Endodermal cell (in vitro differentiated cells): ENCODE measurements at regions not wholly inside any gene's neighbourhood (a gene's known extent, or its start where the extent isn't known, plus 50 kb on each side); places are given as distances from the start of the nearest gene placed in this dataset.

Experiments
- DNase-seq: peaks from one replicate; pipeline ENCODE4 v3.0.0-alpha.2; 2017
- H3K27ac ChIP-seq: 2 replicates; pipeline ENCODE4 v1.5.1; 2013; ENCODE audit warnings: mild to moderate bottlenecking, low read depth, low read length, moderate library complexity
- H3K27me3 ChIP-seq: 2 replicates; pipeline ENCODE4 v1.6.1; 2013; ENCODE audit warnings: mild to moderate bottlenecking, low read length, moderate library complexity; ENCODE audit not compliant: insufficient read depth, control insufficient read depth, poor library complexity, severe bottlenecking
- H3K36me3 ChIP-seq: 2 replicates; pipeline ENCODE4 v1.7.0; 2013; ENCODE audit warnings: mild to moderate bottlenecking, low read length, moderate library complexity; ENCODE audit not compliant: control insufficient read depth, insufficient read depth
- H3K4me1 ChIP-seq: one replicate; pipeline ENCODE4 v1.7.0; 2013; ENCODE audit warnings: low read length; ENCODE audit not compliant: control insufficient read depth, insufficient read depth
- H3K4me3 ChIP-seq: 2 replicates; pipeline ENCODE4 v1.5.1; 2013; ENCODE audit warnings: mild to moderate bottlenecking, low read length, moderate library complexity
- H3K9ac ChIP-seq: 2 replicates; pipeline ENCODE4 v1.6.1; 2013; ENCODE audit warnings: mild to moderate bottlenecking, low read length, moderate library complexity; ENCODE audit not compliant: poor library complexity, severe bottlenecking; ENCODE audit errors: extremely low read depth
- H3K9me3 ChIP-seq: 2 replicates; pipeline ENCODE4 v1.6.1; 2013; ENCODE audit warnings: mild to moderate bottlenecking, low read length, moderate library complexity; ENCODE audit not compliant: control insufficient read depth
- H3K27ac Mint-ChIP-seq: 2 replicates; pipeline ENCODE4 v1.8.0; 2020; ENCODE audit warnings: mixed read lengths
- H3K27me3 Mint-ChIP-seq: 2 replicates; pipeline ENCODE4 v1.8.0; 2021; ENCODE audit warnings: mild to moderate bottlenecking, mixed read lengths; ENCODE audit not compliant: insufficient read depth
- H3K36me3 Mint-ChIP-seq: 2 replicates; pipeline ENCODE4 v1.8.0; 2020; ENCODE audit warnings: low read depth, mixed read lengths
- H3K4me1 Mint-ChIP-seq: 2 replicates; pipeline ENCODE4 v1.8.0; 2020; ENCODE audit warnings: mixed read lengths
- H3K4me3 Mint-ChIP-seq: 2 replicates; pipeline ENCODE4 v1.8.0; 2020; ENCODE audit warnings: mild to moderate bottlenecking, moderate library complexity, mixed read lengths
- H3K9me3 Mint-ChIP-seq: 2 replicates; pipeline ENCODE4 v1.8.0; 2020; ENCODE audit warnings: mild to moderate bottlenecking, mixed read lengths
- WGBS, 2 experiments: methylation state at CpG; one replicate each; pipeline versions ENCODE4 v1.1.5 to v1.1.7; 2013; ENCODE audit warnings: missing lambda C conversion rate in 2 of 2, mixed read lengths in 1 of 2; ENCODE audit not compliant: insufficient coverage in 1 of 2, insufficient read length in 1 of 2; 5-methylcytosine and 5-hydroxymethylcytosine counted together
- TF ChIP-seq, protein P1 (sequence below): fragments of 200-600 bp; sonication (generic); conservative IDR thresholded peaks from 2 replicates; pipeline ENCODE4 v1.5.0; 2021; ENCODE audit warnings: antibody characterized with exemption, mild to moderate bottlenecking

DNA sequence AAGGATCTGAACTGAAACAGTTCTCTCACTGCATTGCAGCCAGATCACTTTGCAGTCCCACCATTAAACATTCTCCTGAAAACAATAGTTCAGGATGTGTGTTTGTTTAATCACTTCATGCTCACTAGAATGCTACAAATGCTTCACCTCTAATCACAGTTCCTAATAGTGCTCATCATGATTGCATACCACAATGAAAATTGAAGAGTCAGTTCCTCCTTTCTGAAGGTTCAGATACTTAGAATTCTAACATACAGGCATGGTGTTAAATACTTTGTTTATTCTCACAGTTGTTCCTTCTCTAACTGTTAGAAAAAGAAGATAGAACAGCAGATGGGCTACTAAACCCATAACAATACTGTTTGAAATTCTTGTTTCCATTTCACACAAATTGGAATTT, 622.3 kb upstream of the ACVR2A start:
- Mint-ChIP-seq H3K9me3 (peaks cover 21% of the 10 kb centered on the region), H3K4me1 (peaks cover 21% of the 10 kb centered on the region), H3K27me3 (no peaks in the 10 kb centered on the region), H3K36me3 (peaks cover 4% of the 10 kb centered on the region), H3K27ac (peak overlapping the region; percentile 57), H3K4me3 (no peak overlapping the region)
- Histone ChIP-seq H3K4me3 (peak overlapping the region; percentile 26), H3K9me3 (peaks cover 32% of the 10 kb centered on the region), H3K27ac (no peak overlapping the region), H3K4me1 (peaks cover 3% of the 10 kb centered on the region), H3K9ac (no peak overlapping the region), H3K36me3 (no peaks in the 10 kb centered on the region), H3K27me3 (no peaks in the 10 kb centered on the region)
- no peak for DNase-seq
- TF ChIP-seq, protein P1, sequence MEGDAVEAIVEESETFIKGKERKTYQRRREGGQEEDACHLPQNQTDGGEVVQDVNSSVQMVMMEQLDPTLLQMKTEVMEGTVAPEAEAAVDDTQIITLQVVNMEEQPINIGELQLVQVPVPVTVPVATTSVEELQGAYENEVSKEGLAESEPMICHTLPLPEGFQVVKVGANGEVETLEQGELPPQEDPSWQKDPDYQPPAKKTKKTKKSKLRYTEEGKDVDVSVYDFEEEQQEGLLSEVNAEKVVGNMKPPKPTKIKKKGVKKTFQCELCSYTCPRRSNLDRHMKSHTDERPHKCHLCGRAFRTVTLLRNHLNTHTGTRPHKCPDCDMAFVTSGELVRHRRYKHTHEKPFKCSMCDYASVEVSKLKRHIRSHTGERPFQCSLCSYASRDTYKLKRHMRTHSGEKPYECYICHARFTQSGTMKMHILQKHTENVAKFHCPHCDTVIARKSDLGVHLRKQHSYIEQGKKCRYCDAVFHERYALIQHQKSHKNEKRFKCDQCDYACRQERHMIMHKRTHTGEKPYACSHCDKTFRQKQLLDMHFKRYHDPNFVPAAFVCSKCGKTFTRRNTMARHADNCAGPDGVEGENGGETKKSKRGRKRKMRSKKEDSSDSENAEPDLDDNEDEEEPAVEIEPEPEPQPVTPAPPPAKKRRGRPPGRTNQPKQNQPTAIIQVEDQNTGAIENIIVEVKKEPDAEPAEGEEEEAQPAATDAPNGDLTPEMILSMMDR, result no peak

DNA sequence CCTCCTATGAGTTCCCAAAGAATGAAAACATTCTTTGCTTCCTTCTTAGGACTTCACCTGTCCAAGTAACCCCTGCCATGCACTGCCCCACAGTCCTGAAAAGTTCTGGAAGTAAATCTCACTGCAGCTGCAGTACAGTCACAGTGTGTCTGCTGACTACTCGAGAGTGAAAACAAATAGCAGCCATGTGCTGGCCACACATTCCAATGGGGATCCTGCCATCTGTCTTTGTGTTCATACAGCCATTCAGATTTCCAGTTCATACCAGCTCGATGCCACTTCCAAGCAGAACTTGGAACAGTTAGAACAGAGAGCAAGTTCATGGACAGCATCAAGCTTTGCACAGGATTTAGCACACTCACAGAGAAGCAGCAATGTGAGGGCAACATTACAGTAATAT, 629.9 kb upstream of the ACVR2A start:
- H3K4me1 ChIP-seq, result no peaks in the 10 kb centered on the region
- H3K4me3 ChIP-seq, result no peak overlapping the region
- no peak overlapping the region for H3K9ac ChIP-seq
- H3K27me3 Mint-ChIP-seq, result no peaks in the 10 kb centered on the region
- H3K4me3 Mint-ChIP-seq, result no peak overlapping the region
- TF ChIP-seq, protein P1, result no peak
- no peak for DNase-seq
- H3K27me3 ChIP-seq, result no peaks in the 10 kb centered on the region
- H3K9me3 ChIP-seq, result peaks cover 46% of the 10 kb centered on the region
- no peak overlapping the region for H3K27ac ChIP-seq
- 88 to 90% methylated on average over 2 of the region's 2 CpGs for WGBS, 2 experiments
- H3K4me1 Mint-ChIP-seq, result peaks cover 4% of the 10 kb centered on the region
- peaks cover 24% of the 10 kb centered on the region for H3K9me3 Mint-ChIP-seq
- H3K36me3 Mint-ChIP-seq, result no peaks in the 10 kb centered on the region
- H3K36me3 ChIP-seq, result no peaks in the 10 kb centered on the region
- H3K27ac Mint-ChIP-seq, result no peak overlapping the region

DNA sequence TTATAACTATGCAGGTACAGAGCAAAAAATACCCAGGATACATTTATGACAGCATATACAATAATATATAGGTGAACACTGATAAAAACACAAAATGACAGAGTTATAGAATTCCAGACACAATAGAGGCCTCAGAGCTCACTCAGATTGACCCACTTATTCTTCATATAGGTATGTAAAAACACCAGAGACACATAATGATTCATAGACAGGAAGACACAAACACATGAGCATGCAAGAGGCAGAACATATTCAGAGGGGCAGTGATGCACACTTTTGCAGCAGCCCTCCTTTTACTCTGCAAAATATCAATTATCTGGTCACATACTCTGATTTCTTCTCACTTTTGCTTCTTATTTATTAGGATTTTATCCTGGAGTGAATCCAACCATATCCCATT, 633.3 kb upstream of the ACVR2A start:
- Mint-ChIP-seq H3K9me3 (peaks cover 6% of the 10 kb centered on the region), H3K4me3 (no peak overlapping the region), H3K27ac (no peak overlapping the region), H3K4me1 (peaks cover 4% of the 10 kb centered on the region), H3K36me3 (peaks cover 5% of the 10 kb centered on the region), H3K27me3 (no peaks in the 10 kb centered on the region)
- no peaks in the 10 kb centered on the region for H3K36me3 ChIP-seq
- H3K27me3 ChIP-seq, result no peaks in the 10 kb centered on the region
- no peak overlapping the region for H3K4me3 ChIP-seq
- H3K9ac ChIP-seq, result no peak overlapping the region
- H3K27ac ChIP-seq, result no peak overlapping the region
- no peak for DNase-seq
- TF ChIP-seq, protein P1, result no peak
- H3K4me1 ChIP-seq, result no peaks in the 10 kb centered on the region
- peaks cover 16% of the 10 kb centered on the region for H3K9me3 ChIP-seq
